Lower leg skin (tissue), 4 donors: ENCODE measurements at regions not wholly inside any gene's neighbourhood (a gene's known extent, or its start where the extent isn't known, plus 50 kb on each side); places are given as distances from the start of the nearest gene placed in this dataset.
"Not testable (repeated sequence)": the region's sequence is repeated elsewhere in the genome, so short reads cannot be mapped to it uniquely, and the experiment has no call there.

Experiments used
- DNase-seq, 2 donors: peaks; one replicate each; pipeline ENCODE4 v3.0.0-alpha.2; 2019; ENCODE audit warnings: low spot score in 2 of 2
- H3K4me3 ChIP-seq: fragments of 200-600 bp; sonication (generic); 2 replicates; pipeline ENCODE4 v1.5.1; 2017; ENCODE audit warnings: mild to moderate bottlenecking, low read depth; ENCODE audit not compliant: poor library complexity, severe bottlenecking
- CTCF ChIP-seq, 3 donors: fragments of 450-650 bp; IDR thresholded peaks; one replicate each; pipeline ENCODE4 v1.5.1; 2016; ENCODE audit warnings: antibody characterized with exemption in 3 of 3, mild to moderate bottlenecking in 3 of 3, moderate library complexity in 2 of 3
- POLR2A ChIP-seq, 2 donors: fragments of 450-650 bp; IDR thresholded peaks; one replicate each; pipeline ENCODE4 v1.6.1; 2016 to 2017; ENCODE audit warnings: antibody characterized with exemption in 2 of 2, mild to moderate bottlenecking in 1 of 2, moderate library complexity in 1 of 2
- WGBS, 2 donors: methylation state at CpG; one replicate each; pipeline ENCODE4 v1.1.5; 2018; 5-methylcytosine and 5-hydroxymethylcytosine counted together
- intact Hi-C: fragments of 100-400 bp; cut with DNase I; formaldehyde crosslinking; loops from one replicate; pipeline ENCODE4 v1.15.0; 2023; ENCODE audit warnings: low total_unique reads

- TF ChIP-seq POLR2A (IDR thresholded peaks at IDR 0.05) (no peak), CTCF (IDR thresholded peaks at IDR 0.05) (no peak)
- WGBS, 2 donors, result 87 to 94% methylated on average over 1 of the region's 1 CpG
- intact Hi-C loops, result no loop called here
Measured at GRCh38 chr5:44945743-44946142, 137.0 kb downstream of the MRPS30 start.

GRCh38 chr5:44949687-44950086 is 140.9 kb downstream of the MRPS30 start:
- DNase-seq, result no peak
- intact Hi-C loops, result no loop called here
- H3K4me3 ChIP-seq, result no peak overlapping the region
- TF ChIP-seq CTCF (IDR thresholded peaks at IDR 0.05) (no peak), POLR2A (IDR thresholded peaks at IDR 0.05) (no peak)
- 85 to 92% methylated on average over 4 of the region's 4 CpGs for WGBS, 2 donors

More at GRCh38 chr5:44945743-44946142, 137.0 kb downstream of the MRPS30 start:
- no peak overlapping the region for H3K4me3 ChIP-seq
- DNase-seq, result no peak

GRCh38 chr5:44951371-44951770 is 142.6 kb downstream of the MRPS30 start:
- no peak for DNase-seq
- intact Hi-C loops, result no loop called here
- no peak overlapping the region for H3K4me3 ChIP-seq
- WGBS, 2 donors, result 77 to 80% methylated on average over 3 of the region's 3 CpGs
- TF ChIP-seq POLR2A (IDR thresholded peaks at IDR 0.05), result no peak

GRCh38 chr5:44952376-44952775 is 143.6 kb downstream of the MRPS30 start:
- intact Hi-C loops, result no loop called here
- TF ChIP-seq CTCF (IDR thresholded peaks at IDR 0.05), result no peak
- TF ChIP-seq POLR2A (IDR thresholded peaks at IDR 0.05), result no peak
- H3K4me3 ChIP-seq, result no peak overlapping the region
- 2 to 4% methylated on average over 1 of the region's 1 CpG for WGBS, 2 donors
- DNase-seq, result no peak

GRCh38 chr5:44953078-44953477 is 144.3 kb downstream of the MRPS30 start:
- intact Hi-C loops, result no loop called here
- no peak for DNase-seq

GRCh38 chr5:44958943-44959454 is 150.3 kb downstream of the MRPS30 start:
- intact Hi-C loops, DNase-seq, H3K4me3 ChIP-seq: not testable (repeated sequence)
- WGBS, 2 donors, result 91% methylated on average over 6 of the region's 6 CpGs

More at GRCh38 chr5:44953078-44953477, 144.3 kb downstream of the MRPS30 start:
- TF ChIP-seq POLR2A (IDR thresholded peaks at IDR 0.05) (no peak), CTCF (IDR thresholded peaks at IDR 0.05) (no peak)
- no peak overlapping the region for H3K4me3 ChIP-seq
- WGBS, 2 donors, result 64 to 68% methylated on average over 2 of the region's 2 CpGs

GRCh38 chr5:44969825-44970224 is 161.1 kb downstream of the MRPS30 start:
- no peak for TF ChIP-seq POLR2A (IDR thresholded peaks at IDR 0.05)
- 65 to 66% methylated on average over 4 of the region's 4 CpGs for WGBS, 2 donors

GRCh38 chr5:44970963-44971362 is 162.2 kb downstream of the MRPS30 start:
- intact Hi-C loops, DNase-seq, H3K4me3 ChIP-seq: not testable (repeated sequence)
- WGBS, 2 donors, result 88 to 95% methylated on average over 2 of the region's 2 CpGs

More at GRCh38 chr5:44969825-44970224, 161.1 kb downstream of the MRPS30 start:
- DNase-seq, result no peak
- intact Hi-C loops, result no loop called here
- no peak overlapping the region for H3K4me3 ChIP-seq
